ENCODE measurements at regions not wholly inside any gene's neighbourhood (a gene's known extent, or its start where the extent isn't known, plus 50 kb on each side); places are given as distances from the start of the nearest gene placed in this dataset.

DNA sequence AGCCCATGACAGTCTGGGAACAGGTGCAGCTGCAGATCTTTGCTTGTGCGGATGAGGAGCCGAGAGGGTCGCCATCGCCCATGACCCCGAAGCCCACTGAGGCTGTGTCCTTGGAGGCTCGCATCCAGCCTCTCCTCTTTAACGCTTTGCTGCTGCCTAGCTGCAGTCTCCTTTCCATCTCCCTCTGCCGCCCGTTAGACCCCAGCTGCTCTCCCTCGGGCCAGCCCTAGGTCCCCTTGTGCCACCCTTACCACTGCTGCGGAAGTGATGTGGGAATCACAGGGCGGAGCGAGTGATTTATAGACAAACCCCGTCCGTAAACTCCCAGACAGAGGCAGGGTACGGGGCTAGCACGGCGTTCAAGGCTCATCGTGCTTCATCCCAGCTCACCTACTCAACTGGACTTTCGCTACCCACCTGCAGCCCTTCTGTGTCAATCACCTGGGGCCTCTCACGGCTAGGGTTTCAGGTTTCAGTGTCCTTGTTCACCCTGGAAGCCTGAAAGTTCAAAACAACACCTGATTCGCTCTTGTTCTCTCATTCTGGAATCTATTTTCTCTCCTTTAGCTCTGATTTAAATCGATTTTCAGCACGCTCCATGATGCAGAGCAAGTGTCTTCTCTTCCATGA, 76.1 kb downstream of the PAX1 start:
- Histone ChIP-seq H3K4me3 (ENCODE audit: low read depth, low read length) (no peak overlapping the region), H3K27me3 (ENCODE audit: insufficient read depth, low read depth, severe bottlenecking) (peaks cover 62% of the 10 kb centered on the region), H3K27ac (no peak overlapping the region), H3K9me3 (ENCODE audit: severe bottlenecking) (no peaks in the 10 kb centered on the region), H3K36me3 (no peaks in the 10 kb centered on the region)
- no peak for DNase-seq
- TF ChIP-seq, protein P1, sequence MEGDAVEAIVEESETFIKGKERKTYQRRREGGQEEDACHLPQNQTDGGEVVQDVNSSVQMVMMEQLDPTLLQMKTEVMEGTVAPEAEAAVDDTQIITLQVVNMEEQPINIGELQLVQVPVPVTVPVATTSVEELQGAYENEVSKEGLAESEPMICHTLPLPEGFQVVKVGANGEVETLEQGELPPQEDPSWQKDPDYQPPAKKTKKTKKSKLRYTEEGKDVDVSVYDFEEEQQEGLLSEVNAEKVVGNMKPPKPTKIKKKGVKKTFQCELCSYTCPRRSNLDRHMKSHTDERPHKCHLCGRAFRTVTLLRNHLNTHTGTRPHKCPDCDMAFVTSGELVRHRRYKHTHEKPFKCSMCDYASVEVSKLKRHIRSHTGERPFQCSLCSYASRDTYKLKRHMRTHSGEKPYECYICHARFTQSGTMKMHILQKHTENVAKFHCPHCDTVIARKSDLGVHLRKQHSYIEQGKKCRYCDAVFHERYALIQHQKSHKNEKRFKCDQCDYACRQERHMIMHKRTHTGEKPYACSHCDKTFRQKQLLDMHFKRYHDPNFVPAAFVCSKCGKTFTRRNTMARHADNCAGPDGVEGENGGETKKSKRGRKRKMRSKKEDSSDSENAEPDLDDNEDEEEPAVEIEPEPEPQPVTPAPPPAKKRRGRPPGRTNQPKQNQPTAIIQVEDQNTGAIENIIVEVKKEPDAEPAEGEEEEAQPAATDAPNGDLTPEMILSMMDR (IDR thresholded peaks at IDR 0.05; ENCODE audit: low read depth, low read length), result no peak

DNA sequence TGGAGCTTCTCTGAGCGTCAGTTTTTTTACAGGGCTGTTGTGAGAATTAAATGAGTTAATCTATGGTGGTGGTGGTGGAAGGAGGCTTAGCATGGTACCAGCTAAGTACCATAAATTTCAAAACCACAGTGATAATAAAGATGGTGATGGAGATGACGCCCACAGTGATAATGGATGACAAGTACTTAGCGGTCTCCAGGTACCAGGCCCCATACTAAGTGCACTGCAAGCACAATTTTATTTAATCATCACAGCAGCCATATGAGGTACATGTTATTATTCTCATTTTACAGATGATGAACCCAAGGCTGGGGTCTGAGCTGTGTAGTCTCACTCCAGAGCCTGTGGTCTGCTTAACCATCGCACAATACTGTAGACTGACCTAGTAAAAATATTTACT, 75.1 kb downstream of the PAX1 start:
- no peak for DNase-seq
- Histone ChIP-seq H3K27ac (no peak overlapping the region), H3K36me3 (no peaks in the 10 kb centered on the region), H3K4me3 (ENCODE audit: low read depth, low read length) (no peak overlapping the region), H3K27me3 (ENCODE audit: insufficient read depth, low read depth, severe bottlenecking) (peaks cover 58% of the 10 kb centered on the region), H3K9me3 (ENCODE audit: severe bottlenecking) (no peaks in the 10 kb centered on the region)
- TF ChIP-seq, protein P1 (IDR thresholded peaks at IDR 0.05; ENCODE audit: low read depth, low read length), result no peak

Data from WERI-Rb-1 (cell line).